ENCODE measurements at regions not wholly inside any gene's neighbourhood (a gene's known extent, or its start where the extent isn't known, plus 50 kb on each side); places are given as distances from the start of the nearest gene placed in this dataset.

DNA sequence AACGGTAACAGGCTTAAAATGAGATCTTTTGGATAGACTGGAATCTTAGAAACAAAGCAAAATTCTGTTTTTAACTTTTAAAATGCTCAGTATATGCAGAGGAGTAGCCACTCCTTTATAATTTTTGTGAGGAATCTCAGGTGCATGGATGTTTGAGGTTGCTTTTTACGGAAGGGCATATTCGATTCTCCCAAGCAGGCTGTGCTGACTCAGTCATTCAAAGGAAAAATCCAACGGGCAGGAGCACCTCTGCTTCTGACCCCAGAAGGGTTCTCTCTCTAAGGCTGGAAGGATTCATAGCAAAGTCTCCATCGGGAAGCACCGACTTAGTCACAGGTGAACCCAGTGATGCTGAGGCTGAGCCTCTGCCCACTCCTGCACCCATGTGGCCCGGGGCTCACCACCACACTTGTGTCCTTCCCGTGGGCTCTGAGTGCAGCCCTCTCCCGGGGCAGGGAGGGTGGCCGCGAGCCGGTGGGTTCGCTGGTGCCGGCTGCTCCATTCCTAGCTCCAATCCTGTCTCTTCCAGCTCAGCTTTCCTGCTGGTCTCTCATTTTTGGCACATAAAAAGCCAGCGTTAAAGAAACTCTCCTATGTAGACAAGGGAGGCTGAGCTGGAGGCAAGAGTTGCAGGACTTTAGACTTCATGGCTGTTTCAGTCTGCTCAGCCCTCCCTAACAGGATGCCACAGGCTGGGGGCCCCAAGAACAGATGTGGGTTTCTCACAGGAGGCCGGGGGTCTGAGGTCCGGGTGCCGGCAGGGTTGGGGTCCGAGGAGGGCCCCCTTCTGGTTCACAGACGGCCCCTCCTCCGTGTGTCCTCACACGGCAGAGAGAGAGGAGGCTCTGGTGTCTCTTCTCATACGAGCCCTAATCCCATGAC, 135.6 kb upstream of the LPCAT1 start:
- H3K4me3 ChIP-seq (replicated peaks; ENCODE audit: low read depth, low read length) = no peak overlapping the region
- TF ChIP-seq, protein P1, sequence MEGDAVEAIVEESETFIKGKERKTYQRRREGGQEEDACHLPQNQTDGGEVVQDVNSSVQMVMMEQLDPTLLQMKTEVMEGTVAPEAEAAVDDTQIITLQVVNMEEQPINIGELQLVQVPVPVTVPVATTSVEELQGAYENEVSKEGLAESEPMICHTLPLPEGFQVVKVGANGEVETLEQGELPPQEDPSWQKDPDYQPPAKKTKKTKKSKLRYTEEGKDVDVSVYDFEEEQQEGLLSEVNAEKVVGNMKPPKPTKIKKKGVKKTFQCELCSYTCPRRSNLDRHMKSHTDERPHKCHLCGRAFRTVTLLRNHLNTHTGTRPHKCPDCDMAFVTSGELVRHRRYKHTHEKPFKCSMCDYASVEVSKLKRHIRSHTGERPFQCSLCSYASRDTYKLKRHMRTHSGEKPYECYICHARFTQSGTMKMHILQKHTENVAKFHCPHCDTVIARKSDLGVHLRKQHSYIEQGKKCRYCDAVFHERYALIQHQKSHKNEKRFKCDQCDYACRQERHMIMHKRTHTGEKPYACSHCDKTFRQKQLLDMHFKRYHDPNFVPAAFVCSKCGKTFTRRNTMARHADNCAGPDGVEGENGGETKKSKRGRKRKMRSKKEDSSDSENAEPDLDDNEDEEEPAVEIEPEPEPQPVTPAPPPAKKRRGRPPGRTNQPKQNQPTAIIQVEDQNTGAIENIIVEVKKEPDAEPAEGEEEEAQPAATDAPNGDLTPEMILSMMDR (IDR thresholded peaks at IDR 0.05; ENCODE audit: low read length, missing control alignments) = no peak
- DNase-seq (ENCODE audit: low read depth) = no peak

DNA sequence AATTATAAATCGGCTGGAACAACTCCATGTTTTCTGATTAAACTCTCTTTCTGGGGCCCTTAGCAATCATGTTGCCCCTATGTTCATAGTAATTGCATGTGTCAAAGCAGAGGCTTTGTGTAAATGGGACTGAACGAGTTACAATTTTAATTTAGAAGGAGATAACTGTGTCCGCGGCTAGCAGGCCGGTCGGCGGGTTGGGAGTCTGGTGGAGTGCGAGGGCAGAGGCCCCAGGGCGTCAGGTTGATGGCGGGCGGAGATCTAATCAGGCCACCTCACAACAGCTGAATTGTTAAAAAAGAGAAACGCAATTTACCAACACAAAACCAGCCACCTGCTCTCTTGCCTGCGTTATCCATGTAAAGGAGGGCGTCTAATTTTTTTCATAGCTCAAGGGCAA, 134.9 kb upstream of the LPCAT1 start:
- TF ChIP-seq, protein P1 (IDR thresholded peaks at IDR 0.05; ENCODE audit: low read length, missing control alignments) = no peak
- DNase-seq (ENCODE audit: low read depth) = no peak
- H3K4me3 ChIP-seq (replicated peaks; ENCODE audit: low read depth, low read length) = no peak overlapping the region

DNA sequence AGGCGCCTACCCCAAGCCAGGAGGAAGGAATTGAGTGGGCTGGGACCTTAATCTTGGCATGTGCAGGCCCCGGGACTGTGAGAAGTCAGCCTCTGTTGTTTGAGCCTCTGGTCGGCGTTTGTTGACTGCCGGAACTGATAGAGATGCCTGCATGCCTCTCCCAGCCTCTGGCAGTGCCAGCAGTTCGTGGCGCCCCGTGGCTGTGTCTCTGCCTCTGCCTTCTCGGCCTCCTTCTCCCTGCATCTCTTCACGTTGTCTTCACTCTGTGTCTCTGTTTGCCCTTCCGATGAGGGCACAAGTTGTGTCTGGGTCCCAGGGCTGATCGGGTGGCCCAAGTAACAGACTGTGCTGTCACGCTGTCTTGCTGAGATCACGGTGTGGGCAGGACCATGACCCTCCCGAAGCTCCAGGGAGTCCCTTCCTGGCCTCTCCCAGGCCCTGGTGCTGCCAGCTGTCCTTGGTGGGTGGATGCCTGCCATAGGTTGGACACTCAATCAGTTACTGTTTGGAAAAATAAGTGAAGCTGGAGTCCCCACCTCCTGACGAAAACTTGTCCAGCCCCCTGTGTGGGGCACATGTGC, 133.5 kb upstream of the LPCAT1 start:
- no peak overlapping the region for H3K4me3 ChIP-seq (replicated peaks; ENCODE audit: low read depth, low read length)
- DNase-seq (ENCODE audit: low read depth) = no peak
- TF ChIP-seq, protein P1 (IDR thresholded peaks at IDR 0.05; ENCODE audit: low read length, missing control alignments) = no peak

DNA sequence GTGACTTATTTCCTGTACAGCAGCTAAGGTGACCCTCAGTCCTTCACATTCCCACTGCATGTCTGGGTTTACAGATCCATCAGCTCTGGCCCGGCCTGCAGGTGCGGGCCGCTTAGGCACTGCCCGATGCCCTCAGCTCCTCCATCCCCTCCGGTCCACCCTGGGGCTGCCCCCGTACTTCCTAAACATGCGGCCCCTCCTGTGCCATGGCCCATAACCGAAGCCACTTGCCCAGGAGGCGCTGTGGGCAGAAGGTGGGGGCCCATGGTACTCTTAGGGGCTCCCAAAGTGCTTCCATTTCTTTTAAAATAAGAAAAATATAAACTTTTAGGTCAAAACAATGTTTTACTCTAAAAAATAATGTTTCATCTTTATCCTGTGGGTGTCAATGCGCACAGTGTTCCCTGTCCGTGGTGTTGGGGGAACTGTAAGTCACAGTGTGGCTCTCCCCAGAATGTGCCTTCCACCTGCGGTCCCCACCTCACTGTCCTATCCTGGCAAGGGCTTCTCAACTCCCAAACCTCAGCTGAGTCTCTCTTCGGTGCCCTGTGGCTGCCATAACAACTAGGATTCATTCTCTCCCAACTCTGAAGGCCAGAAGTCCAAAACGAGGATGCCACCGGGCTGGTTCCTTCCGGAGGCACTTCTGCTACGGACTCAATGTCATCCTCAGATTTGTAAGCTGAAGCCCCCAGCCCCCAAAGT, 132.7 kb upstream of the LPCAT1 start:
- TF ChIP-seq, protein P1 (IDR thresholded peaks at IDR 0.05; ENCODE audit: low read length, missing control alignments) = no peak
- H3K4me3 ChIP-seq (replicated peaks; ENCODE audit: low read depth, low read length) = no peak overlapping the region
- DNase-seq (ENCODE audit: low read depth) = no peak

DNA sequence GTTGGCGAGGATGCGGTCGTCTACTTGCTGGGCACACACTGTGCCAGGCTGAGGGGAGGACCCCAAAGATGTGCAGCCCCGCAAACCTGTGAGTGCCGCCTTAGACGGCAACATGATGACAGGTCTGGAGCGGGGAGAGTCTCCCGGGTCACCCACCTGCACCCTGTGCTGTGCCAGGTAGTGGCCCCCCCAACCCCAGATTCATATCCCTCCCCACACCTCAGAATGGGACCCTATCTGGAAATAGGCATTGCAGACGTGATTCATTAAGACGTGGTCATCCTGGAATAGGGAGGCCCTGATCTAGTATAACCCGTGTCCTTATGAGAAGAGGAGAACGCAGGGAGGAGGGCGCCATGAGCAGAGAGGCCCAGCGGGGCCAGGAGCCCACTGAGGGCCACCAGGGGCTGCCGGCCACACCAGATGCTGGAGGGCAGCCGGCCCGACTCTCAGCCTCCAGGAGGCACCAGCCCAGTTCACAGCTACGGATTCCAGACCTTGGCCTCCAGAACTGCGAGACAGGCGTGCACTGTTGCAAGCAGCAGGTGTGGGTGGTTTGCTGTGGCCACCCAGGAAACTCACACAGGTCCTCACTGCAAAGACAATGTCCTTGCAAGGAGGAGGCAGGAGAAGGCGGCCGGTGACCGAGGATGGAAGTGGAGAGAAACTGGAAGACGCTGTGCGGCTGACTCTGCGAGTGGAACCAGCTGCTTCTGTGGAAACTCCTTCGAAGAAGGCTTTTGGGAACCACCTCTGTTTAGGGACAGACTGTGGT, 131.9 kb upstream of the LPCAT1 start:
- H3K4me3 ChIP-seq (replicated peaks; ENCODE audit: low read depth, low read length) = no peak overlapping the region
- TF ChIP-seq, protein P1 (IDR thresholded peaks at IDR 0.05; ENCODE audit: low read length, missing control alignments) = no peak
- no peak for DNase-seq (ENCODE audit: low read depth)

DNA sequence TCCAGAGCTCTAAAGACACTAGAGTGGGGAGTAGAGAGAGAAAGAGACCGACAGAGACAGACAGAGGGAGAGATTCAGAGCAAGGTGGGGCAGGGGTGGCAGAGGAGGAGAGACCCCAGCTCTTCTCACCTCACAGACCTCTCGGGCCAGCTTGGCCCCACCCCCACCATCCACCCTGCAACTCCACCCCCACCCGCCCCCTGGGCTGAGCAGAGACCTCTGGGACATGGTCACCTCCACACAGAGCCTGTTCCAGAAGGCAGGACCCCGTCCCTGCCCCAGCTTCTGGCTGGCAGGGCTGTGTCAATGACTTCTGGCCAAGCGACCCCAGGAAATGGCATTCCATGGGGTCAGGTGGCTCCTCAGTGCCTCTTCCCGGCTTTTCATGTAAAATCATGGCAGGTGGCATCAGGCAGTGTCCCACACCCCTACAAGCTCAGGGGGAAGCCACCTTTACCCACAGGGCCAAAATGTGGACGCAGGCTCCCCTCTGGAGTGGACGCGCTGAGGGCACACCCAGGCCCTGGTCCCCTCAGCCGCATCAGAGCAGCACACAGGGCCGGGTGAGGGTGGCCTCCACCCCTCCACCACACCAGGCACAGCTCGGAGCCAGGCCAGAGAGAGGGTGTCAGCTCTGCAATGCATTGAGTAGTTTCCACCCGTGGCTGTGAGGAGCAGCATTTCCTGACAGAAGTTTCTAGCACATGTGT, 131.2 kb upstream of the LPCAT1 start:
- DNase-seq (ENCODE audit: low read depth) = no peak
- H3K4me3 ChIP-seq (replicated peaks; ENCODE audit: low read depth, low read length) = no peak overlapping the region

More for the DNA sequence above, 131.2 kb upstream of the LPCAT1 start:
- TF ChIP-seq, protein P1 (IDR thresholded peaks at IDR 0.05; ENCODE audit: low read length, missing control alignments) = no peak

All from fibroblast of pulmonary artery (primary cell).